Caco-2 (cell line): ENCODE measurements at regions not wholly inside any gene's neighbourhood (a gene's known extent, or its start where the extent isn't known, plus 50 kb on each side); places are given as distances from the start of the nearest gene placed in this dataset.
"Not testable (repeated sequence)": the region's sequence is repeated elsewhere in the genome, so short reads cannot be mapped to it uniquely, and the experiment has no call there.

Source experiments
- BruUV-seq: library from RNA; stranded (reverse); fragments of 400-500 nt; replicated peaks from 2 replicates; lab custom pipeline; 2021; lab: Mats Ljungman, UMichigan
- CTCF ChIA-PET: fragments of 300-600 bp; sonication (Branson Sonifier 250); formaldehyde crosslinking; loops from one replicate; lab custom pipeline; 2022; ENCODE audit warnings: antibody characterized with exemption; lab: Charles Lee
- POLR2A ChIA-PET: fragments of 300-600 bp; sonication (Branson Sonifier 250); formaldehyde crosslinking; loops from one replicate; lab custom pipeline; 2022; ENCODE audit warnings: antibody characterized with exemption; lab: Charles Lee
- DNase-seq, 2 experiments: peaks; one replicate each; pipeline versions ENCODE4 v3.0.0 to v3.0.0-alpha.2; 2020 to 2022
- H3K27me3 ChIP-seq: replicated peaks from 2 replicates; pipeline ENCODE4 v1.6.0; 2011; ENCODE audit warnings: low read length; ENCODE audit not compliant: control insufficient read depth, insufficient read depth
- H3K36me3 ChIP-seq: 2 replicates; pipeline ENCODE4 v1.5.1; 2011; ENCODE audit warnings: low read length; ENCODE audit not compliant: control insufficient read depth, insufficient read depth
- H3K4me1 ChIP-seq: fragments of 250-450 bp; sonication (Bioruptor Pico); 2 replicates; pipeline ENCODE4 v1.5.1; 2020; ENCODE audit warnings: mild to moderate bottlenecking
- H3K4me3 ChIP-seq: 2 replicates; pipeline ENCODE4 v1.5.1; 2011; ENCODE audit warnings: low read depth, mild to moderate bottlenecking, control low read depth, low read length
- H3K9me3 ChIP-seq: fragments of 250-450 bp; sonication (Bioruptor Pico); 2 replicates; pipeline ENCODE4 v1.5.1; 2020; ENCODE audit warnings: mild to moderate bottlenecking, moderate library complexity
- H3K27ac Mint-ChIP-seq: one replicate; pipeline ENCODE4 v1.8.0; 2022; ENCODE audit warnings: mixed read lengths; ENCODE audit not compliant: unreplicated experiment
- H3K27me3 Mint-ChIP-seq: one replicate; pipeline ENCODE4 v1.8.0; 2022; ENCODE audit warnings: mixed read lengths; ENCODE audit not compliant: insufficient read depth, unreplicated experiment
- H3K36me3 Mint-ChIP-seq: one replicate; pipeline ENCODE4 v1.8.0; 2022; ENCODE audit warnings: mild to moderate bottlenecking, mixed read lengths; ENCODE audit not compliant: insufficient read depth, unreplicated experiment
- H3K4me1 Mint-ChIP-seq: one replicate; pipeline ENCODE4 v1.8.0; 2022; ENCODE audit warnings: low read depth, mixed read lengths; ENCODE audit not compliant: unreplicated experiment
- H3K4me3 Mint-ChIP-seq: one replicate; pipeline ENCODE4 v1.8.0; 2022; ENCODE audit warnings: mild to moderate bottlenecking, moderate library complexity, mixed read lengths; ENCODE audit not compliant: unreplicated experiment
- H3K9me3 Mint-ChIP-seq: one replicate; pipeline ENCODE4 v1.8.0; 2022; ENCODE audit warnings: mixed read lengths; ENCODE audit not compliant: unreplicated experiment
- intact Hi-C: fragments of 100-400 bp; cut with micrococcal nuclease; formaldehyde crosslinking; loops from one replicate; pipeline ENCODE4 v1.10.0; 2022; ENCODE audit not compliant: unreplicated experiment
- TF ChIP-seq, protein P1 (sequence below), 2 experiments: fragments of 200-600 bp in 1 of 2; IDR thresholded peaks; 1 replicate in 1 of 2; 2 replicates in 1 of 2; pipeline versions ENCODE4 v1.5.1 to v1.8.0; 2011 to 2022; ENCODE audit warnings: antibody characterized with exemption in 1 of 2, control low read depth in 1 of 2, inconsistent platforms in 1 of 2, low read depth in 1 of 2, low read length in 1 of 2, mild to moderate bottlenecking in 1 of 2, moderate library complexity in 1 of 2; ENCODE audit not compliant: insufficient read depth in 1 of 2, severe bottlenecking in 1 of 2, unreplicated experiment in 1 of 2

DNA sequence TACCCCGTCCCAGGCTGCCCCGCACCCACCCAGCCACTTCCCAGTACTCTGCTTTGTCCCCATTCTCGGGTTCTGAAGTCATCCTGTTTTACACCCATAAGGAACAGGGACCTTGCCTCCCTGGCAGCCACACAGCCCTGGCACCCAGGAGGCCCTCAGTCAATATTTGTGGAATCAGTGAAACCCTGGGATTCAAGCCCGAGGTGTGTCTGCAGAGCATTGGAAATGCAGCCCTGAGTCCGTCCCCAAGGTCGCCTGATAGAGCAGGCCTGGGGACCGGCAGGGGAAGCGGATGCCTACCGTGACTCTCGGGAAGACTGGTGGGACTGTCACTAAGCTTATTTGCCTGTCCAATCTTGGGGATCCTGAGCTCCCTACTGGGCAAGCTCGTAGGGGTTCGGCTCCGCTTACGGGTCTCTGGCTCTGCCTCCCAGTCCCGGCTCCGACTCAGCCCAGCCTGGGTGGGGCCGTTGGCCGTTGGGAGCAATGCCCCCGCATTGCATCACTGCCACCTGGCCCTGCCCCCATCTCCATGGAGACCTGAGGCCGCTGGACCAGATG, 64.4 kb upstream of the TAMM41 start:
- H3K27me3 ChIP-seq: no peaks in the 10 kb centered on the region
- Mint-ChIP-seq H3K9me3 (no peaks in the 10 kb centered on the region), H3K27ac (no peak overlapping the region), H3K4me3 (no peak overlapping the region), H3K36me3 (no peaks in the 10 kb centered on the region), H3K4me1 (no peaks in the 10 kb centered on the region), H3K27me3 (peaks cover 15% of the 10 kb centered on the region)
- BruUV-seq: no TSS peak
- ChIA-PET POLR2A (no interaction called here), CTCF (no interaction called here)
- no peaks in the 10 kb centered on the region for H3K4me1 ChIP-seq
- intact Hi-C loops: no loop called here
- no peak overlapping the region for H3K4me3 ChIP-seq
- no peaks in the 10 kb centered on the region for H3K36me3 ChIP-seq
- TF ChIP-seq, protein P1, sequence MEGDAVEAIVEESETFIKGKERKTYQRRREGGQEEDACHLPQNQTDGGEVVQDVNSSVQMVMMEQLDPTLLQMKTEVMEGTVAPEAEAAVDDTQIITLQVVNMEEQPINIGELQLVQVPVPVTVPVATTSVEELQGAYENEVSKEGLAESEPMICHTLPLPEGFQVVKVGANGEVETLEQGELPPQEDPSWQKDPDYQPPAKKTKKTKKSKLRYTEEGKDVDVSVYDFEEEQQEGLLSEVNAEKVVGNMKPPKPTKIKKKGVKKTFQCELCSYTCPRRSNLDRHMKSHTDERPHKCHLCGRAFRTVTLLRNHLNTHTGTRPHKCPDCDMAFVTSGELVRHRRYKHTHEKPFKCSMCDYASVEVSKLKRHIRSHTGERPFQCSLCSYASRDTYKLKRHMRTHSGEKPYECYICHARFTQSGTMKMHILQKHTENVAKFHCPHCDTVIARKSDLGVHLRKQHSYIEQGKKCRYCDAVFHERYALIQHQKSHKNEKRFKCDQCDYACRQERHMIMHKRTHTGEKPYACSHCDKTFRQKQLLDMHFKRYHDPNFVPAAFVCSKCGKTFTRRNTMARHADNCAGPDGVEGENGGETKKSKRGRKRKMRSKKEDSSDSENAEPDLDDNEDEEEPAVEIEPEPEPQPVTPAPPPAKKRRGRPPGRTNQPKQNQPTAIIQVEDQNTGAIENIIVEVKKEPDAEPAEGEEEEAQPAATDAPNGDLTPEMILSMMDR (IDR thresholded peaks at IDR 0.05; ENCODE audit: insufficient read depth in 1 of 2, low read depth in 1 of 2, low read length in 1 of 2, severe bottlenecking in 1 of 2, unreplicated experiment in 1 of 2): no peak
- no peak for DNase-seq
- H3K9me3 ChIP-seq: no peaks in the 10 kb centered on the region

DNA sequence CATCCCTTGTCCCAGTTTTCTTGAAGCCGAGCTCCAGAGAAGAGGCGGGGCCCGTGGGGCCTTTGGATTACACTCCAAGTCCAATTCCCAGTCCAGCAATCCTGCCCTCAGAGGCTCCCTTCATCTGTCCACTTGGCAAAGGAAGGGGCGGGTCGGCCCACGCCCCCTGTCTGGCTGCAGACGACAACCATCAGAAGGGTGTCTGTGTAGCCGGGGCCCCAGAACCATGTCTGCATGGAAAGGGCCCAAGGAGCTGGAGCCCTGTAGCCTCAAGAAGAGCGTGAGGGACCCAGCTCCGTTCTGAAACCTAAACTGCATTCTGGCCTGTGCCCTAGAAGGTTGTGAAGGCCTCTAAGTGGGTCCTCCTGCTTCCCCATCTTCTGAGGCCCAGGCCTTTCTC, 65.2 kb upstream of the TAMM41 start:
- BruUV-seq, H3K4me3 Mint-ChIP-seq, H3K4me1 ChIP-seq, POLR2A ChIA-PET, H3K27me3 ChIP-seq, H3K9me3 Mint-ChIP-seq, intact Hi-C loops, H3K9me3 ChIP-seq, CTCF ChIA-PET, DNase-seq, H3K27ac Mint-ChIP-seq, H3K4me1 Mint-ChIP-seq, H3K36me3 Mint-ChIP-seq, H3K4me3 ChIP-seq, H3K36me3 ChIP-seq: not testable (repeated sequence)
- peaks cover 14% of the 10 kb centered on the region for H3K27me3 Mint-ChIP-seq

DNA sequence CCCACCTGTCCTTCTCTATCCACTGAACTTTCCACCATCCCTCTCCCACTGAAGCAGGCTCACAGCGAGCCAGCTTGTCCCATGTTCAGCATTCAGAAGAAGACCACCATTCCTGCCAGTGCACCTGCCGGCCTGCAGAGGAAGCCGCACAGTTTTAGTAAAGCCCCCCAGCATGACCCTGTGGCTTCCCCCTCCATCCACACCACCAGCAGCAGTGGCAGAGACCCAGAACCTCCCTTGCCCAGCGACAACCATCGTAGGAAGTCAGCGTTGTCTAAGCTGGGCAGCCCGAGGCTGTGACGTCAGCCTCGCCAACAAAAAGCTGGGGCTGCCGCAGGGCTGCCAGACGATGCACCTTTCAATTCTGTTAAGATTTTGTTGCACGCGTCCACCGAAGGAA, 66.6 kb upstream of the TAMM41 start:
- TF ChIP-seq, protein P1 (IDR thresholded peaks at IDR 0.05; ENCODE audit: insufficient read depth in 1 of 2, low read depth in 1 of 2, low read length in 1 of 2, severe bottlenecking in 1 of 2, unreplicated experiment in 1 of 2): no peak
- Mint-ChIP-seq H3K36me3 (no peaks in the 10 kb centered on the region), H3K9me3 (no peaks in the 10 kb centered on the region), H3K27ac (no peak overlapping the region), H3K4me3 (no peak overlapping the region), H3K4me1 (no peaks in the 10 kb centered on the region), H3K27me3 (peaks cover 13% of the 10 kb centered on the region)
- intact Hi-C loops: no loop called here
- no peaks in the 10 kb centered on the region for H3K4me1 ChIP-seq
- POLR2A ChIA-PET: no interaction called here
- DNase-seq: no peak
- no peaks in the 10 kb centered on the region for H3K27me3 ChIP-seq
- no peaks in the 10 kb centered on the region; the same call in 1 of the 2 replicates for H3K9me3 ChIP-seq
- CTCF ChIA-PET: no interaction called here
- H3K4me3 ChIP-seq: no peak overlapping the region
- no TSS peak for BruUV-seq
- no peaks in the 10 kb centered on the region for H3K36me3 ChIP-seq

DNA sequence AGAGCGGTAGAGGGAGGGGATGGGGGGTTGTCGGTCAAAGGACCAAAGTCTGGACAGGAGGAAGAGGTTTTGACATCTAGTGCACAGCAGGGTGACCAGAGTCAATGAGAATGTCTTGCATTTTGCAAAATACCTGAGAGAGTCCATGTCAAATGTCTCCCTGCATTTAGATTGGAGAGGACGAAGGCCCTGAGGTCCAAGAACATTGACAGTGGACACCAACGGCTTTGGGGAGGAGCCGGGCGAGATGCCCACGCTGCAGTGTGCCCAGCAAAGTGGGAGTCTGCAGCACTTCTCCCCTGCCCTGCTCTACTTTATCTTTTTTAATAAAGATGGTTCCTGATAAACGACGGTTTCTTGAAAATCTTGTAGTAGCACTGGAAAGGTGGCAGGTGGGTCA, 67.4 kb upstream of the TAMM41 start:
- Mint-ChIP-seq H3K9me3 (no peaks in the 10 kb centered on the region), H3K36me3 (no peaks in the 10 kb centered on the region), H3K4me1 (no peaks in the 10 kb centered on the region), H3K27ac (no peak overlapping the region), H3K4me3 (no peak overlapping the region), H3K27me3 (peaks cover 10% of the 10 kb centered on the region)
- TF ChIP-seq, protein P1 (IDR thresholded peaks at IDR 0.05; ENCODE audit: insufficient read depth in 1 of 2, low read depth in 1 of 2, low read length in 1 of 2, severe bottlenecking in 1 of 2, unreplicated experiment in 1 of 2): no peak
- CTCF ChIA-PET: no interaction called here
- no peaks in the 10 kb centered on the region for H3K36me3 ChIP-seq
- no peak overlapping the region for H3K4me3 ChIP-seq
- no peaks in the 10 kb centered on the region; the same call in 1 of the 2 replicates for H3K9me3 ChIP-seq
- no peaks in the 10 kb centered on the region for H3K4me1 ChIP-seq
- BruUV-seq: no TSS peak
- POLR2A ChIA-PET: no interaction called here
- H3K27me3 ChIP-seq: no peaks in the 10 kb centered on the region
- DNase-seq: no peak
- intact Hi-C loops: no loop called here
